A673 (cell line): ENCODE measurements at regions not wholly inside any gene's neighbourhood (a gene's known extent, or its start where the extent isn't known, plus 50 kb on each side); places are given as distances from the start of the nearest gene placed in this dataset.
"Not testable (repeated sequence)": the region's sequence is repeated elsewhere in the genome, so short reads cannot be mapped to it uniquely, and the experiment has no call there.

Experiments
- BruUV-seq: library from RNA; stranded (reverse); fragments of 400-500 nt; replicated peaks from 2 replicates; lab custom pipeline; 2021; lab: Mats Ljungman, UMichigan
- CTCF ChIA-PET: fragments of 300-600 bp; sonication (Branson Sonifier 250); formaldehyde crosslinking; loops from one replicate; lab custom pipeline; 2022; ENCODE audit warnings: antibody characterized with exemption; lab: Charles Lee
- POLR2A ChIA-PET: fragments of 300-600 bp; sonication (Branson Sonifier 250); formaldehyde crosslinking; loops from one replicate; lab custom pipeline; 2022; ENCODE audit warnings: antibody characterized with exemption; ENCODE audit not compliant: low non-redundant PET; lab: Charles Lee
- DNase-seq: peaks from one replicate; pipeline ENCODE4 v3.0.0-alpha.2; 2015; ENCODE audit warnings: low spot score
- H3K27ac ChIP-seq: fragments of 200-600 bp; sonication (generic); 2 replicates; pipeline ENCODE4 v1.5.1; 2016; ENCODE audit warnings: mixed run types, low read depth, mild to moderate bottlenecking, mixed read lengths, antibody characterized with exemption, low read length; ENCODE audit not compliant: poor library complexity, severe bottlenecking
- H3K27me3 ChIP-seq: fragments of 200-600 bp; sonication (generic); replicated peaks from 2 replicates; pipeline ENCODE4 v1.6.1; 2017; ENCODE audit warnings: mixed run types, low read depth, mild to moderate bottlenecking, mixed read lengths, antibody characterized with exemption, low read length; ENCODE audit not compliant: insufficient read depth, poor library complexity
- H3K36me3 ChIP-seq: fragments of 200-600 bp; sonication (generic); 2 replicates; pipeline ENCODE4 v1.6.1; 2016; ENCODE audit warnings: mixed run types, mild to moderate bottlenecking, mixed read lengths, antibody characterized with exemption, low read length; ENCODE audit not compliant: insufficient read depth, poor library complexity, severe bottlenecking
- H3K4me1 ChIP-seq: fragments of 200-600 bp; sonication (generic); 2 replicates; pipeline ENCODE4 v1.6.1; 2017; ENCODE audit warnings: mixed run types, mild to moderate bottlenecking, mixed read lengths, antibody characterized with exemption, low read length; ENCODE audit not compliant: insufficient read depth, poor library complexity, severe bottlenecking
- H3K4me3 ChIP-seq: fragments of 200-600 bp; sonication (generic); 2 replicates; pipeline ENCODE4 v1.5.1; 2016; ENCODE audit warnings: low read depth, mixed run types, mild to moderate bottlenecking, mixed read lengths, low read length; ENCODE audit not compliant: poor library complexity, severe bottlenecking
- H3K9me3 ChIP-seq: fragments of 200-600 bp; sonication (generic); 2 replicates; pipeline ENCODE4 v1.6.1; 2016; ENCODE audit warnings: mixed run types, low read depth, mild to moderate bottlenecking, mixed read lengths, antibody characterized with exemption, low read length; ENCODE audit not compliant: poor library complexity, severe bottlenecking
- EZH2 ChIP-seq: fragments of 200-600 bp; sonication (generic); IDR thresholded peaks from 2 replicates; pipeline ENCODE4 v1.6.1; 2017; ENCODE audit warnings: borderline replicate concordance, low read depth, mild to moderate bottlenecking, mixed read lengths, antibody characterized with exemption, low read length; ENCODE audit not compliant: poor library complexity, severe bottlenecking
- intact Hi-C: fragments of 100-400 bp; cut with micrococcal nuclease; formaldehyde crosslinking; loops from one replicate; pipeline ENCODE4 v1.10.0; 2022; ENCODE audit not compliant: unreplicated experiment
- TF ChIP-seq, protein P1 (sequence below): fragments of 300-800, 200-600 bp; sonication (generic); conservative IDR thresholded peaks from 2 replicates; pipeline ENCODE4 v1.5.1; 2017; ENCODE audit warnings: low read depth, mild to moderate bottlenecking, antibody characterized with exemption, low read length, moderate library complexity, mixed read lengths

DNA sequence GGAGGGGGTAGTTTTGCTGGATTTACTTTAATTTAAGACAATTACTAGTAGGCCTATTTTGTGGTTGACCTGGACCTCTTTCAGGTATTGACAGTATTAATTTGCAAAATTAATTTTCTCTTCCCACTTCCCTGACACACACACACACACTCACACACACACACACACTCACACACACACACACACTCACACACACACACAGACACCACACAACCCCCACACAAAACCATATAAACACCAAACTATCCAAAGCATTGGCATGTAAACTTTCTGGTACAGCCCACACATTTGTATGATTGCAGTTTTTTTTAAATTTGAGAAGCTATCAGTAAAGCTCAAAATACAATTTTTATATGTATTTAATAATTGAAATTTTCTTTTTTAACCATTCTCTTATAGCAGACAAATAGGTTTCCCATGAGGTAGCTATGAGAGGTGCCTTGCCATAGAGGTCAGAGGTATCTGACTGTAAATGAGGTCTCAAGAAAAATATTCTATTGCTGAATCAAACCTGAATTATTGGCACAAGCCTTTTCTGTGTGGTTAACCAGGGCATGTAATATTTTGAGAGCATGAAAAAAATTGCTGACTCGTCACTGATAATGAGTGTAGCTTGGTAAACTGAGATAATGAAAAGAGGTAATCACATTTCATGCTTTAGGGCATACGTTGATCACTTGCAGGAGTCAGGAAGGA is 306.5 kb downstream of the GATA3 start:
- H3K4me3 ChIP-seq: no peak overlapping the region
- no peak for DNase-seq
- POLR2A ChIA-PET: no interaction called here
- no peak for TF ChIP-seq EZH2
- TF ChIP-seq, protein P1, sequence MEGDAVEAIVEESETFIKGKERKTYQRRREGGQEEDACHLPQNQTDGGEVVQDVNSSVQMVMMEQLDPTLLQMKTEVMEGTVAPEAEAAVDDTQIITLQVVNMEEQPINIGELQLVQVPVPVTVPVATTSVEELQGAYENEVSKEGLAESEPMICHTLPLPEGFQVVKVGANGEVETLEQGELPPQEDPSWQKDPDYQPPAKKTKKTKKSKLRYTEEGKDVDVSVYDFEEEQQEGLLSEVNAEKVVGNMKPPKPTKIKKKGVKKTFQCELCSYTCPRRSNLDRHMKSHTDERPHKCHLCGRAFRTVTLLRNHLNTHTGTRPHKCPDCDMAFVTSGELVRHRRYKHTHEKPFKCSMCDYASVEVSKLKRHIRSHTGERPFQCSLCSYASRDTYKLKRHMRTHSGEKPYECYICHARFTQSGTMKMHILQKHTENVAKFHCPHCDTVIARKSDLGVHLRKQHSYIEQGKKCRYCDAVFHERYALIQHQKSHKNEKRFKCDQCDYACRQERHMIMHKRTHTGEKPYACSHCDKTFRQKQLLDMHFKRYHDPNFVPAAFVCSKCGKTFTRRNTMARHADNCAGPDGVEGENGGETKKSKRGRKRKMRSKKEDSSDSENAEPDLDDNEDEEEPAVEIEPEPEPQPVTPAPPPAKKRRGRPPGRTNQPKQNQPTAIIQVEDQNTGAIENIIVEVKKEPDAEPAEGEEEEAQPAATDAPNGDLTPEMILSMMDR: no peak
- BruUV-seq: no TSS peak
- no peaks in the 10 kb centered on the region for H3K9me3 ChIP-seq
- no peaks in the 10 kb centered on the region for H3K36me3 ChIP-seq
- H3K27ac ChIP-seq: no peak overlapping the region
- CTCF ChIA-PET: no interaction called here
- no peaks in the 10 kb centered on the region for H3K4me1 ChIP-seq
- H3K27me3 ChIP-seq: no peaks in the 10 kb centered on the region
- intact Hi-C loops: no loop called here

DNA sequence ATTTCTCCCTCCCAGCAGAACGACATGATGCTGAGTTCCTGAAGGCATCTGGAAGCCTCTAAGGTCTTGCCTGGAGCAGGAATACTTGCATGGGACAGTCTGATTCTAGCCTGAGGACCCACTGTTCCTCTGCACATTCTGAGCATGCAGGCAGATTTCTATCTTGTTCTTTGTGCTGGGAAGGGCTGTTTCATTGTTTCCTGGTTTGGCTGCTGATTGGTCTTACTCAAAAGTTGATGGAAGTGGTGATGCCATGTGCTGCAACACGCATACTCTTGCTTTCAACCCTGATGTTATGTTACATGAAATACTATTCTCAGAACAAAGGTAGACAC is 307.0 kb downstream of the GATA3 start:
- no peak for TF ChIP-seq EZH2
- TF ChIP-seq, protein P1: no peak
- CTCF ChIA-PET: no interaction called here

DNA sequence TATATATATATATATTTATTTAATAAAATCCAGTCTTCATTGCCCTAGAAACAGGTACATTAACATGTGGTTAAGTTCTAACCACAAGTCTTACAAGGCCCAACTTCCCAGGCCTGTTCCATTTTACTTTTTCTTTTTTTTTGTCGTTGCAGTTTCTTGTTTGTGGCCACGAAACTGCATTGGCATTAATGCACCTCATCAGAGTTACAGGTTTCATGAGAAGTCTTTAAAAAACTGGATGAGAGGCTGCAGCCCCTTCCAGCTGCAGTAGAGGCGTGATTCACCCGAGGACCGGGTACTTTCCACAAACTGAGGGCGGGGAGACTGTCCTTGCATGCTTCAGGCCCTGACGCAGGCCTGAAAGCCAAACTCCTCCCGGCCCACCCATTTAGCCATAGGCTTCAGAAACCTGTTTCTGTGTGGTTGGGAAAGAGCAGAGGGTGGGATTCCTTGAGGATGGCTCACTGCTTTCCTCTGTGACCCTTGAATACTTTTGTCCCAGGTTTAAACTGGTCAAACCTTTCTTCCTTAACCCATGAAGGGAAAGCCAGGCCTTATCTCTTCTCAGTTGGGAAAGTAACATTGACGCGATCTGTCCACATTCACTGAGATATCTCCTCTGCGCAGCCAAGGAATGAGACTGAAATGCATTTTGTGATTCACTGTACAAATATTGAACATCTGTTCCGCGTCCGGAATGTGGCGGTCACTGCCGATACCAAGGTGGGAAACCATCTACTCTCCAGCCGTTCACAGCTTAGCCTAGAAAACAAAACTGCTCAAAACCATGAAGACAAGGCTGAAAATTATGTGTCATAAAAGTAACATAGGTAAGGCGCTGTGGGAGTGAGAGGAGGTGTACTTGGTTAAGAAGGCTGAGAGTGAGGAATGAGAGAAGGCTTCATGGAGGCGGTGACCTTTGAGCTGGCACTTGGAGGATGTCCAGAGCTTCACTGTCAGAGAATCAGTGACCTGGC is 311.7 kb downstream of the GATA3 start:
- intact Hi-C loops: no loop called here
- BruUV-seq: no TSS peak
- H3K27me3 ChIP-seq: no peaks in the 10 kb centered on the region

More for the DNA sequence above, 307.0 kb downstream of the GATA3 start:
- no peaks in the 10 kb centered on the region for H3K27me3 ChIP-seq
- no TSS peak for BruUV-seq
- no peaks in the 10 kb centered on the region for H3K9me3 ChIP-seq
- no peaks in the 10 kb centered on the region for H3K4me1 ChIP-seq
- H3K36me3 ChIP-seq: no peaks in the 10 kb centered on the region
- no peak overlapping the region for H3K4me3 ChIP-seq
- no peak for DNase-seq
- intact Hi-C loops: no loop called here
- no peak overlapping the region for H3K27ac ChIP-seq
- POLR2A ChIA-PET: no interaction called here

DNA sequence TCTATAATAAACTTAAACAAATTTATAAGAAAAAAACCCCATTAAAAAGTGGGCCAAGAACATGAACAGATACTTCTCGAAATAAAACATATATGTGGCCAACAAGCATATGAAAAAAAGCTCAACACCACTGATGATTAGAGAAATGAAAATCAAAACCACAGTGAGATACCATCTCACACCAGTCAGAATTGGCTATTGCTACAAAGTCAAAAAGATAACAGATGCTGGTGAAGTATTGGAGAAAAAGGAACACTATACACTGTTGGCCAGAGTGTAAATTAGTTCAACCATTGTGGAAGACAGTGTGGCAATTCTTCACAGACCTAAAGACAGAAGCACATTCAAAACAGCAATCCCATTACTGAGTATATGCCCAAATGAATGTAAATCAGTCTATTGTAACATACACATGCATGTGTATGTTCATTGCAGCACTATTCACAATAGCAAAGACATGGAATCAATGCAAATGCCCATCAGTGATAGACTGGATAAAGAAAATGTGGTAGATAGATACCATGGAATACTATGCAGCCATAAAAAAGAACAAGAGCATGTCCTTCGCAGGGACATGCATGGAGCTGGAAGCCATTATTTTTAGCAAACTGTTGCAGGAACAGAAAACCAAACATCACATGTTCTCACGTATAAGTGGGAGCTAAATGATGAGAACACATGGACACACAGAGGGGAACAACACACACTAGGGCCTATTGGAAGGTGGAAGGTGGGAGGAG is 313.4 kb downstream of the GATA3 start:
- BruUV-seq, intact Hi-C loops, H3K36me3 ChIP-seq, DNase-seq, H3K4me1 ChIP-seq, CTCF ChIA-PET, POLR2A ChIA-PET, H3K9me3 ChIP-seq, H3K4me3 ChIP-seq, H3K27ac ChIP-seq, H3K27me3 ChIP-seq: not testable (repeated sequence)

More for the DNA sequence above, 311.7 kb downstream of the GATA3 start:
- Histone ChIP-seq H3K4me1 (peaks cover 1% of the 10 kb centered on the region), H3K36me3 (no peaks in the 10 kb centered on the region), H3K4me3 (no peak overlapping the region), H3K27ac (no peak overlapping the region), H3K9me3 (no peaks in the 10 kb centered on the region)
- ChIA-PET CTCF (no interaction called here), POLR2A (no interaction called here)
- DNase-seq: no peak
- TF ChIP-seq, protein P1: no peak
- TF ChIP-seq EZH2: no peak
